ENCODE measurements at regions not wholly inside any gene's neighbourhood (a gene's known extent, or its start where the extent isn't known, plus 50 kb on each side); places are given as distances from the start of the nearest gene placed in this dataset.

- in situ Hi-C loops (cut with MboI; ENCODE audit: low pct_unique_long_range_greater_than_20kb, low sequenced_read_pairs), result no loop called here
- no peak for DNase-seq
Measured at GRCh38 chr20:53718142-53719021, 124.7 kb upstream of the ZNF217 start.

GRCh38 chr20:53716395-53716794 is 122.8 kb upstream of the ZNF217 start:
- DNase-seq, result no peak
- in situ Hi-C loops (cut with MboI; ENCODE audit: low pct_unique_long_range_greater_than_20kb, low sequenced_read_pairs), result no loop called here

DNA sequence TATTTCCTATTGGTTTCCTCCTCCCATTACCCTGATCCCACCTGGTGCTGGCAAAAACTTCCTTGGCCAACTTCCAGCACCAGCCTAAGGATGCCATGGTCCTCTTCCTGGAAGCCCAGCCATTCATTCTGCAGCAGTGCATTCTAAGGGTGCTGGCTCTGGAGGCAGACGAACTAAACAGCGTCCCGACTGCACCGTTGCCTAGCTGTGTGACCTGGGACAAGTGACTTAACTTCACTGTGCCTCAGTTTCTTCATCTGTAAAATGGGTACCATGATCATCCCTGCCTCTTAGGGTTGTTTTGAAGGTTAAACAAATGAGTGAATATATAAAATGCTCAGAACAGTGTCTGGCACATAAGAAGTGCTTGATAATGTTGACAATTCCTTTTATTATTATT is 120.9 kb upstream of the ZNF217 start:
- in situ Hi-C loops (cut with MboI; ENCODE audit: low pct_unique_long_range_greater_than_20kb, low sequenced_read_pairs), result no loop called here
- no peak for DNase-seq

DNA sequence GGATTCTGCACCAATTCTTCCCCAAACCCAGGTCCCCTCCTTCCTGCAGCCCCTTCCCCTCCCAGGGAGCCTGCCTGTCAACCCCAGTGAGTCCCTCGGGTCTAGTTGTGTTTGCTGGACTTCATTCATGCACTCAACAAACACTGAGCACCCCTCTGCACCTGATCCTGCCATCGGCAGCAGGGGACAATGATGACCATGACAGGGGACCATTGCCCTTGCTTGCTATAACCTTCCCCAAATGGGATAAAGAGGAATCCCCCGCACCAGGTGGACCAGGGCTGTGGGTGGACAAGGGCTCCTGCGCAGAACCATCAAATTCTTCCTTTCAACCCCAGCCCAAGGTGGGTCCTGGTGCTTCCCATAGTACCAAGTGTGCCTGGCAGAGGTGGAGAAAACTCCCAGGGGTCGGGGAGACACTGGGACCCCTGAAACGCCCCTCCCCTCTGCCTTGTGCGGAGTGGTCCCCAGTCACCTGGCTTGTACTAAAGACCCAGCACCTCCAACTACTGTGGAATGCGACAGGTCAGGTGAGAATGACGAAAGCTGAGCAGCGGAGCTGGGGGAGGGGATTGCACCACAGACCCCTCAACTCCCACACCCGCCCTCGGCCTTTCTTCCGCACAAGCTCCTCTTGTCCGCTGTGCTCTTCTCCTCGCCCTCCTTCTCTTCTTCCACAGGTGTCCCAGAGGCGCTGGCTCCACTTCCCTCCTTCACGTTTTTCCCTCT is 119.9 kb upstream of the ZNF217 start:
- in situ Hi-C loops (cut with MboI; ENCODE audit: low pct_unique_long_range_greater_than_20kb, low sequenced_read_pairs), result no loop called here
- no peak for DNase-seq

DNA sequence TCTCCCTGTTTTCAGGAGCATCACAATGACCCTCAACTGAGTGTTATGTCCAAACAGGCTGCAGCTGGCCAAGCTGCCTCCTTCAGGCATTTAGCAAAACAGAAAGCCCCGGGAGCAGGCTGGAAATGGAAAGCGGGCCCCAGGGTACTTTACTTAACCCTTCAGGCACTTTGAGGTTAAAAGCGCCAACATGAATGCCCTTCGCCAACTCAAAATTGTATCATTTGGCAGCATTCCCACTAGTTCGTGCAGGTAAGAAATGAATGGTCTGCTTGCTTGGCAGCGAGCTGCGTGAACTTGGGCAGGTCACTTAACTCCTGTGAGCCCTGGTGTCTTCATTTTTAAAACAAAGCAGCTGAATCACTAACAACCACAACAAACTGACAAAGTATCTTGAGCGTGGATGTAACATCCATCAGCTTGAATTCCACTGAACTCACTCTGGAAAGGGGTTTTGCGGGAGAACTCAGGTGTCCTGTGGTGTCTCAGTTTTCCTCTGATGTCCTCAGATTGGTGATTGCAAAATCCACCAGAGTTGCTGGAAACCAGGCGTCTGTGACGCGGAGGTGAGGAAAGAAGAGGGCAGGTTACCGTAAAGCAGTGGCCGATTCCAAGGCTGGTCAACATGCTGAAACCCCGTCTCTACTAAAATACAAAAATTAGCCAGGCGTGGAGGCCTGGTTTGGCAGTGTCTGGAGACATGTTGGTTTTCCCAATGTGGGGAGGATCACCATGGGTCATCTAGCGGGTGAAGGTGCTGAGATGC is 118.8 kb upstream of the ZNF217 start:
- DNase-seq, result no peak
- in situ Hi-C loops (cut with MboI; ENCODE audit: low pct_unique_long_range_greater_than_20kb, low sequenced_read_pairs), result no loop called here

- no peak for DNase-seq
- in situ Hi-C loops (cut with MboI; ENCODE audit: low pct_unique_long_range_greater_than_20kb, low sequenced_read_pairs), result no loop called here
Measured at GRCh38 chr20:53711333-53712211, 117.9 kb upstream of the ZNF217 start.

- in situ Hi-C loops (cut with MboI; ENCODE audit: low pct_unique_long_range_greater_than_20kb, low sequenced_read_pairs), result no loop called here
- DNase-seq, result peak; percentile 87
Measured at GRCh38 chr20:53708129-53708968, 114.7 kb upstream of the ZNF217 start.

- in situ Hi-C loops (cut with MboI; ENCODE audit: low pct_unique_long_range_greater_than_20kb, low sequenced_read_pairs), result no loop called here
- DNase-seq, result no peak
Measured at GRCh38 chr20:53707371-53708055, 113.9 kb upstream of the ZNF217 start.

GRCh38 chr20:53706466-53707370 is 113.1 kb upstream of the ZNF217 start:
- DNase-seq, result peak; percentile 91
- in situ Hi-C loops (cut with MboI; ENCODE audit: low pct_unique_long_range_greater_than_20kb, low sequenced_read_pairs), result no loop called here

DNA sequence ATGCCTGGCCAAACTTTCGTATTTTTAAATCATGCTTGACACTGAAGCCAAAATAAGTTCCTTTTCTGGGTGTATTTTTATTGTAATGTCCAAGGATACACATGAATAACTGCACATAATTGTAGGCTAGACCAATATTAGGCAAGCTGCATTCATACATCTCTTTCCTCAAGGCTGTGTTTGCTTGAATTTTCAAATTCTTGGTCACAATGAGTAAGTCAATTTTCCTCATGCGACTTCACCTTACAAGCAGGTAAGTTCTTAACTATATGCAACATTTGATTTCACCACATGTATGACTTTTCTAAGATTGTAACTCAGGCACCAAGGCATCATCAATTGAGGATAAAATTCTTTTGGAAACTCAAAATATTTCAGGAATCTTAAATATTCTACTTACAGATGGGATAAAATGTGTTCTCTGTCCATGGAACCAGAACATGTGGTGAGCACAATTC is 112.4 kb upstream of the ZNF217 start:
- in situ Hi-C loops (cut with MboI; ENCODE audit: low pct_unique_long_range_greater_than_20kb, low sequenced_read_pairs), result no loop called here
- no peak for DNase-seq

DNA sequence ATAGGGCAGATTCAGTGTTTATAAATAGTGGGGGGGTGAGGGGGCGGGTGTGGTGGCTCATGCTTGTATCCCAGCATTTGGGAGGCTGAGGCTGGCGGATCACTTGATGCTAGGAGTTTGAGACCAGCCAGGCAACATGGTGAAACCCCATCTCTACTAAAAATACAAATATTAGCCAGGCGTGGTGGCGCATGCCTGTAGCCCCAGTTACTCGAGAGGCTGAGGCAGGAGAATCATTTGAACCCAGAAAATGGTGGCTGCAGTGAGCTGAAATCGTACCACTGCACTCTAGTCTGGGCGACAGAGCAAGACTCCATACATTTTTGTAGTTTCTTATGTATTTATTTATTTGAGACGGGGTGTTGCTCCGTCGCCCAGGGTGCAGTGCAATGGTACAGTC is 109.0 kb upstream of the ZNF217 start:
- in situ Hi-C loops (cut with MboI; ENCODE audit: low pct_unique_long_range_greater_than_20kb, low sequenced_read_pairs), result no loop called here
- no peak for DNase-seq

- in situ Hi-C loops (cut with MboI; ENCODE audit: low pct_unique_long_range_greater_than_20kb, low sequenced_read_pairs), result no loop called here
- DNase-seq, result peak; percentile 41
Measured at GRCh38 chr20:53699906-53700305, 106.3 kb upstream of the ZNF217 start.

DNA sequence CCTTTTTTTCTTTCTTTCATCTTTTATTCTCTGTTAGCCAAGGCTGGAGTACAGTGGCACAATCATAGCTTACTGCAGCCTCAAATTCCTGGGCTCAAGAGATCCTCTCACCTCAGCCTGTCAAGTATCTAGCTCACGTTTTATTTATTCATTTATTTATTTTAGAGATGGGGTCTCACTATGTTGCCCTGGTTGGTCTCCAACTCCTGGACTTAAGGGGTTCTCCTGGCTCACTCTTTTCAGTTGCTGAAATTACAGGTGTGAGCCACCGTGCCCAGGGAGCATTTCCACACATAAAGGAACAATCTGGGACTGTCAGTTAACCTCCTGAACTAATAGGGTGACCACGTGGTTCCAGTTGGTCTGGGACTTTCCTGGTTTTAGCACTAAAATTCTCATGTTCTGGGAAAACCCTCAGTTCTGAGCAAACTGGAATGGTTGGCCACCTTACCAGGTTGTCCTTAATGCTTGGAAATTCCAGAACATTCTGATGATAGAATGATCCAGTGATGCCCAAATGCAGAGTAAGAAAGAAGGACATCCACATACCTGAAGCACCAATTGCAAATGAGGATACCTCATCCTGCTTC is 105.5 kb upstream of the ZNF217 start:
- DNase-seq, result no peak
- in situ Hi-C loops (cut with MboI; ENCODE audit: low pct_unique_long_range_greater_than_20kb, low sequenced_read_pairs), result no loop called here

DNA sequence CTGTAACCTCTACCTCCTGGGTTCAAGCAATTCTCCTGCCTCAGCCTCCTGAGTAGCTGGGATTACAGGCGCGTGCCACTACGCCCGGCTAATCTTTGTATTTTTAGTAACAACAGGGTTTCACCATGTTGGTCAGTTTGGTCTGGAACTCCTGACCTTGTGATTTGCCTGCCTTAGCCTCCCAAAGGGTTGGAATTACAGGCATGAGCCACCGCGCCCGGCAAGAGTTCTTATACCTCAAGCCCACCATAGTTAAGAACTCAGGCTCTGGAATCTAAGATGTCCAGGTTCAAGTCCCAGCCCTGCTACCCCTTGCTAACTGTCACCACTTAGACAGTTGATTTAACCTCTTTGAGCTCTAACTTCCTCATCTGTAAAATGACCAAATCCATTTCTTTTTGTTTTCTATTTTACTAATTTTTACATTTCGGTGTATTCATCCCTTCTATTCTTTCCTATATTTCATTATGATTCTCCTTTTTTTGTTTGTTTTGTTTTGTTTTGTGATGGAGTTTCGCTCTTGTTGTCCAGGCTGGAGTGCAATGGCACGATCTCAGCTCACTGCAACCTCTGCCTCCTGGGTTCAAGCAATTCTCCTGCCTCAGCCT is 104.8 kb upstream of the ZNF217 start:
- in situ Hi-C loops (cut with MboI; ENCODE audit: low pct_unique_long_range_greater_than_20kb, low sequenced_read_pairs), result no loop called here
- no peak for DNase-seq

DNA sequence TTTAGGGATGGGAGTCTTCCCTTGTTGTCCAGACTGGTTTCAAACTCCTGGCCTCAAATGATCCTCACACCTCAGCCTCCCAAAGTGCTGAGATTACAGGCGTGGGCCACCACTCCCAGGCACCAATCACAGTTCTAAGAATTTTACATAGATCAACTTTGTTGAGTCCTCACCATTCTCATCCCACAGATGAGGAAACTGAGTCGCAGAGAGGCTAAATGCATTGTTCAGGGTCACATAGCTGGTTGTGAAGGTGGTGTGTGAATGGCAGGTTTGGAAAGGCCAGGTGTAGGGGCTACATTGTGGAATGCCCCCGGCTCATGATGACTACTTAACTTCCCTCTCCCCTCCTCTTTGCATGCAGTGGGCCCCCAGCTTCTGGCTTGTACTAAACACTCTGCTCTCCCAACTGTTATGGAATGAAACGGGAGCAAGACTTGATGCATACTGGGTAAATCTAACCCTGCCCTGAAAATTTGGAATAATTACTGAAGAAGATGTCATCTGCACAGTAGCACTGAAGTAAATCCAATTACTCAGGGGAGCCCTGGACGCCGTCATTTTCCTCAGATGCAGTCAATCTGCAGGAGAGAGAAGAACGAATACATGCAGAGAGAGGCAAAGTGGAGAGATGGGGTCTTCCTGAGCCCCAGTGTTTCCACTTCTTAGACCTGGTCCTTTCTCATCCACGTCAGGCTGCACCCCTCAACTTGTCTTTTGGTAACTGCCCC is 102.3 kb upstream of the ZNF217 start:
- in situ Hi-C loops (cut with MboI; ENCODE audit: low pct_unique_long_range_greater_than_20kb, low sequenced_read_pairs), result no loop called here
- no peak for DNase-seq
